ENCODE measurements at regions not wholly inside any gene's neighbourhood (a gene's known extent, or its start where the extent isn't known, plus 50 kb on each side); places are given as distances from the start of the nearest gene placed in this dataset.
A peak's percentile ranks its signal among the peaks of the same experiment; 100 is the strongest.
"Not testable (repeated sequence)": the region's sequence is repeated elsewhere in the genome, so short reads cannot be mapped to it uniquely, and the experiment has no call there.

GRCh38 chr6:47403801-47404200 is 73.8 kb upstream of the CD2AP start:
- ATAC-seq (ENCODE audit: poor library complexity) (no peak), DNase-seq (no peak)
- intact Hi-C loops (cut with DNase I), result no loop called here

GRCh38 chr6:47404435-47404834 is 73.2 kb upstream of the CD2AP start:
- intact Hi-C loops (cut with DNase I), result no loop called here
- DNase-seq (no peak), ATAC-seq (ENCODE audit: poor library complexity) (no peak)

- ATAC-seq (ENCODE audit: poor library complexity), result no peak
- no peak for DNase-seq
- intact Hi-C loops (cut with DNase I), result no loop called here
Observed at GRCh38 chr6:47405273-47405672, 72.3 kb upstream of the CD2AP start.

GRCh38 chr6:47407300-47408281 is 70.0 kb upstream of the CD2AP start:
- ATAC-seq (ENCODE audit: poor library complexity) (no peak), DNase-seq (no peak)
- intact Hi-C loops (cut with DNase I), result no loop called here

- DNase-seq, result no peak
- ATAC-seq (ENCODE audit: poor library complexity), result peak; percentile 95
- intact Hi-C loops (cut with DNase I), result loop anchor here (5.0 to 10.0 kb wide), 2 partner anchors 191 to 373 kb away; no protein-coding TSS in a partner anchor
Observed at GRCh38 chr6:47413752-47414422, 63.7 kb upstream of the CD2AP start.

- intact Hi-C loops (cut with DNase I), result loop anchor here (5.0 to 10.0 kb wide), 2 partner anchors 190 to 373 kb away; no protein-coding TSS in a partner anchor
- DNase-seq (no peak), ATAC-seq (ENCODE audit: poor library complexity) (peak; percentile 70)
Observed at GRCh38 chr6:47414423-47415167, 63.0 kb upstream of the CD2AP start.

GRCh38 chr6:47416396-47417345 is 60.9 kb upstream of the CD2AP start:
- intact Hi-C loops (cut with DNase I), result loop anchor here (10.0 kb wide), 1 partner anchor 188 kb away; no protein-coding TSS in a partner anchor
- DNase-seq (no peak), ATAC-seq (ENCODE audit: poor library complexity) (no peak)

- no peak for DNase-seq
- intact Hi-C loops (cut with DNase I), result loop anchor here (10.0 kb wide), 1 partner anchor 185 kb away; no protein-coding TSS in a partner anchor
- no peak for ATAC-seq (ENCODE audit: poor library complexity)
Observed at GRCh38 chr6:47419621-47420020, 58.0 kb upstream of the CD2AP start.

- ATAC-seq (ENCODE audit: poor library complexity) (no peak), DNase-seq (no peak)
- intact Hi-C loops (cut with DNase I), result no loop called here
Observed at GRCh38 chr6:47420394-47421371, 56.9 kb upstream of the CD2AP start.

GRCh38 chr6:47423079-47423478 is 54.5 kb upstream of the CD2AP start:
- ATAC-seq (ENCODE audit: poor library complexity), result no peak
- no peak for DNase-seq
- intact Hi-C loops (cut with DNase I), result no loop called here

- ATAC-seq (ENCODE audit: poor library complexity), result no peak
- intact Hi-C loops (cut with DNase I), result no loop called here
- no peak for DNase-seq
Observed at GRCh38 chr6:47424436-47424836, 53.2 kb upstream of the CD2AP start.

- intact Hi-C loops (cut with DNase I); ATAC-seq (ENCODE audit: poor library complexity); DNase-seq: not testable (repeated sequence)
Observed at GRCh38 chr6:47425724-47426123, 51.9 kb upstream of the CD2AP start.

GRCh38 chr6:47426524-47427302 is 50.9 kb upstream of the CD2AP start:
- intact Hi-C loops (cut with DNase I), result no loop called here
- DNase-seq, result no peak
- no peak for ATAC-seq (ENCODE audit: poor library complexity)

GRCh38 chr6:47427680-47428079 is 49.9 kb upstream of the CD2AP start:
- DNase-seq (no peak), ATAC-seq (ENCODE audit: poor library complexity) (no peak)
- intact Hi-C loops (cut with DNase I), result no loop called here

Data from Right ventricle myocardium superior (tissue), 1 donor.